ENCODE measurements at regions not wholly inside any gene's neighbourhood (a gene's known extent, or its start where the extent isn't known, plus 50 kb on each side); places are given as distances from the start of the nearest gene placed in this dataset.
A peak's percentile ranks its signal among the peaks of the same experiment; 100 is the strongest.

GRCh38 chr5:135279328-135279727, 119.7 kb downstream of the MACROH2A1 start:
- Histone ChIP-seq H3K36me3 (ENCODE audit: low read depth) (no peaks in the 10 kb centered on the region), H3K27me3 (ENCODE audit: insufficient read depth, poor library complexity, severe bottlenecking) (no peaks in the 10 kb centered on the region), H3K27ac (ENCODE audit: poor library complexity, severe bottlenecking) (no peak overlapping the region), H3K4me3 (ENCODE audit: severe bottlenecking) (no peak overlapping the region), H3K9me3 (ENCODE audit: severe bottlenecking) (no peaks in the 10 kb centered on the region), H3K4me1 (ENCODE audit: insufficient read depth, poor library complexity, severe bottlenecking) (peaks cover 3% of the 10 kb centered on the region)
- no peak for TF ChIP-seq CTCF (IDR thresholded peaks at IDR 0.05; ENCODE audit: poor library complexity, severe bottlenecking)
- ATAC-seq (ENCODE audit: low read depth): no peak
- DNase-seq (ENCODE audit: low spot score): no peak

GRCh38 chr5:135276151-135276550, 122.9 kb downstream of the MACROH2A1 start:
- TF ChIP-seq CTCF (IDR thresholded peaks at IDR 0.05; ENCODE audit: poor library complexity, severe bottlenecking): no peak
- H3K4me1 ChIP-seq (ENCODE audit: insufficient read depth, poor library complexity, severe bottlenecking): peaks cover 3% of the 10 kb centered on the region
- no peak overlapping the region for H3K4me3 ChIP-seq (ENCODE audit: severe bottlenecking)
- no peak overlapping the region for H3K27ac ChIP-seq (ENCODE audit: poor library complexity, severe bottlenecking)
- ATAC-seq (ENCODE audit: low read depth) (no peak), DNase-seq (ENCODE audit: low spot score) (no peak)
- no peaks in the 10 kb centered on the region for H3K27me3 ChIP-seq (ENCODE audit: insufficient read depth, poor library complexity, severe bottlenecking)
- H3K36me3 ChIP-seq (ENCODE audit: low read depth): no peaks in the 10 kb centered on the region
- no peaks in the 10 kb centered on the region for H3K9me3 ChIP-seq (ENCODE audit: severe bottlenecking)

- Histone ChIP-seq H3K4me1 (ENCODE audit: insufficient read depth, poor library complexity, severe bottlenecking) (peaks cover 17% of the 10 kb centered on the region), H3K4me3 (ENCODE audit: severe bottlenecking) (no peak overlapping the region), H3K27me3 (ENCODE audit: insufficient read depth, poor library complexity, severe bottlenecking) (no peaks in the 10 kb centered on the region), H3K27ac (ENCODE audit: poor library complexity, severe bottlenecking) (no peak overlapping the region), H3K36me3 (ENCODE audit: low read depth) (no peaks in the 10 kb centered on the region), H3K9me3 (ENCODE audit: severe bottlenecking) (no peaks in the 10 kb centered on the region)
- ATAC-seq (ENCODE audit: low read depth) (no peak), DNase-seq (ENCODE audit: low spot score) (no peak)
- TF ChIP-seq CTCF (IDR thresholded peaks at IDR 0.05; ENCODE audit: poor library complexity, severe bottlenecking): no peak
These were observed 125.8 kb downstream of the MACROH2A1 start for GRCh38 chr5:135273212-135273611.

GRCh38 chr5:135272311-135272805, 126.7 kb downstream of the MACROH2A1 start:
- no peaks in the 10 kb centered on the region for H3K27me3 ChIP-seq (ENCODE audit: insufficient read depth, poor library complexity, severe bottlenecking)
- H3K27ac ChIP-seq (ENCODE audit: poor library complexity, severe bottlenecking): no peak overlapping the region
- ATAC-seq (ENCODE audit: low read depth): no peak
- no peak overlapping the region for H3K4me3 ChIP-seq (ENCODE audit: severe bottlenecking)
- peaks cover 17% of the 10 kb centered on the region for H3K4me1 ChIP-seq (ENCODE audit: insufficient read depth, poor library complexity, severe bottlenecking)
- TF ChIP-seq CTCF (IDR thresholded peaks at IDR 0.05; ENCODE audit: poor library complexity, severe bottlenecking): no peak
- H3K9me3 ChIP-seq (ENCODE audit: severe bottlenecking): no peaks in the 10 kb centered on the region
- DNase-seq (ENCODE audit: low spot score): peak; percentile 47
- H3K36me3 ChIP-seq (ENCODE audit: low read depth): no peaks in the 10 kb centered on the region

- no peak for DNase-seq (ENCODE audit: low spot score)
- peaks cover 17% of the 10 kb centered on the region for H3K4me1 ChIP-seq (ENCODE audit: insufficient read depth, poor library complexity, severe bottlenecking)
- H3K9me3 ChIP-seq (ENCODE audit: severe bottlenecking): no peaks in the 10 kb centered on the region
- ATAC-seq (ENCODE audit: low read depth): no peak
- H3K27me3 ChIP-seq (ENCODE audit: insufficient read depth, poor library complexity, severe bottlenecking): no peaks in the 10 kb centered on the region
- H3K27ac ChIP-seq (ENCODE audit: poor library complexity, severe bottlenecking): no peak overlapping the region
- no peak overlapping the region for H3K4me3 ChIP-seq (ENCODE audit: severe bottlenecking)
- no peaks in the 10 kb centered on the region for H3K36me3 ChIP-seq (ENCODE audit: low read depth)
- TF ChIP-seq CTCF (IDR thresholded peaks at IDR 0.05; ENCODE audit: poor library complexity, severe bottlenecking): no peak
These were observed 127.3 kb downstream of the MACROH2A1 start for GRCh38 chr5:135271533-135272310.

Data from RWPE2 (cell line).